ENCODE measurements at regions not wholly inside any gene's neighbourhood (a gene's known extent, or its start where the extent isn't known, plus 50 kb on each side); places are given as distances from the start of the nearest gene placed in this dataset.
"Not testable (repeated sequence)": the region's sequence is repeated elsewhere in the genome, so short reads cannot be mapped to it uniquely, and the experiment has no call there.

DNA sequence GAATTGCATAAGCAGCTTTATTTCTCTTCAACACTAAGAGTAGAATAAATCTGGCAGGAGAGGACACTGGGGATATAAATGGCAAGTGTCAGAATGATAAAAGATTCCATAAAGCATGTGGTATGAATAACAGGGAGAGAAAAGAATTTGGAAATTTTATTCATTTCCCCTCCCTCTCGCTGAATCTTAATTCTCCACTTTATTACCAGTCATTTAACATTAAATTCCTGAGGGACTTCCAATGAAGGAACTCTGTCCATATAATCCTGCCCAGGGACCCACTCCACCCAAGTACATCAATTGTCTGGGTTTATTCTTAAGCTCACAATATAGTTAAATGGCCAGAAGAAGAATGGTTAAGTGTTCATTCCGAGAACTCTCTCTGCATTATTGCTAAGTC, 197.7 kb upstream of the MGAT5 start:
- H3K27me3 ChIP-seq (ENCODE audit: low read depth, low read length), result peaks cover 11% of the 10 kb centered on the region; the same call in 1 of the 2 replicates
- no peak overlapping the region for H3K4me3 ChIP-seq (ENCODE audit: low read length)
- no peak overlapping the region for H3K27ac ChIP-seq (ENCODE audit: low read length)
- no peak overlapping the region for H3K9ac ChIP-seq (ENCODE audit: low read length)
- no peak overlapping the region for H3K4me2 ChIP-seq (ENCODE audit: low read length)
- no peaks in the 10 kb centered on the region for H4K20me1 ChIP-seq (ENCODE audit: insufficient read depth, low read length)
- H3K79me2 ChIP-seq (ENCODE audit: low read length), result no peaks in the 10 kb centered on the region
- no peaks in the 10 kb centered on the region for H3K9me3 ChIP-seq (ENCODE audit: insufficient read depth, low read length)
- no peaks in the 10 kb centered on the region for H3K36me3 ChIP-seq (replicated peaks; ENCODE audit: low read depth, low read length)
- no peak overlapping the region for H2AFZ ChIP-seq (ENCODE audit: low read depth, low read length)
- H3K4me1 ChIP-seq (ENCODE audit: low read length), result peaks cover 4% of the 10 kb centered on the region; the same call in 1 of the 2 replicates
- TF ChIP-seq, protein P1, sequence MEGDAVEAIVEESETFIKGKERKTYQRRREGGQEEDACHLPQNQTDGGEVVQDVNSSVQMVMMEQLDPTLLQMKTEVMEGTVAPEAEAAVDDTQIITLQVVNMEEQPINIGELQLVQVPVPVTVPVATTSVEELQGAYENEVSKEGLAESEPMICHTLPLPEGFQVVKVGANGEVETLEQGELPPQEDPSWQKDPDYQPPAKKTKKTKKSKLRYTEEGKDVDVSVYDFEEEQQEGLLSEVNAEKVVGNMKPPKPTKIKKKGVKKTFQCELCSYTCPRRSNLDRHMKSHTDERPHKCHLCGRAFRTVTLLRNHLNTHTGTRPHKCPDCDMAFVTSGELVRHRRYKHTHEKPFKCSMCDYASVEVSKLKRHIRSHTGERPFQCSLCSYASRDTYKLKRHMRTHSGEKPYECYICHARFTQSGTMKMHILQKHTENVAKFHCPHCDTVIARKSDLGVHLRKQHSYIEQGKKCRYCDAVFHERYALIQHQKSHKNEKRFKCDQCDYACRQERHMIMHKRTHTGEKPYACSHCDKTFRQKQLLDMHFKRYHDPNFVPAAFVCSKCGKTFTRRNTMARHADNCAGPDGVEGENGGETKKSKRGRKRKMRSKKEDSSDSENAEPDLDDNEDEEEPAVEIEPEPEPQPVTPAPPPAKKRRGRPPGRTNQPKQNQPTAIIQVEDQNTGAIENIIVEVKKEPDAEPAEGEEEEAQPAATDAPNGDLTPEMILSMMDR (IDR thresholded peaks at IDR 0.05; ENCODE audit: low read depth, low read length), result no peak
- TF ChIP-seq EZH2phosphoT487 (IDR thresholded peaks at IDR 0.05; ENCODE audit: low read depth), result no peak

DNA sequence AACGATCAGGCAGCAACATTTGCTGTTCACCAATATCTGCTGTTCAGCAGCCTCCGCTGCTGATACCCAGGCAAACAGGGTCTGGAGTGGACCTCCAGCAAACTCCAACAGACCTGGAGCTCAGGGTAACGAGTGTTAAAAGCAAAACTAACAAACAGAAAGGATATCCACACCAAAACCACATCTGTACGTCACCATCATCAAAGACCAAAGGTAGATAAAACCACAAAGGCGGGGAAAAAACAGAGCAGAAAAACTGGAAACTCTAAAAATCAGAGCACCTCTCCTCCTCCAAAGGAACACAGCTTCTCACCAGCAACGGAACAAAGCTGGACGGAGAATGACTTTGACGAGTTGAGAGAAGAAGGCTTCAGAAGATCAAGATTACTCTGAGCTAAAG, 192.8 kb upstream of the MGAT5 start:
- not testable (repeated sequence) for H3K36me3 ChIP-seq (replicated peaks; ENCODE audit: low read depth, low read length); H2AFZ ChIP-seq (ENCODE audit: low read depth, low read length); H3K79me2 ChIP-seq (ENCODE audit: low read length); H3K27ac ChIP-seq (ENCODE audit: low read length); H3K9me3 ChIP-seq (ENCODE audit: insufficient read depth, low read length); H3K4me3 ChIP-seq (ENCODE audit: low read length); H3K9ac ChIP-seq (ENCODE audit: low read length); H3K4me2 ChIP-seq (ENCODE audit: low read length); H3K4me1 ChIP-seq (ENCODE audit: low read length); H3K27me3 ChIP-seq (ENCODE audit: low read depth, low read length); H4K20me1 ChIP-seq (ENCODE audit: insufficient read depth, low read length)

DNA sequence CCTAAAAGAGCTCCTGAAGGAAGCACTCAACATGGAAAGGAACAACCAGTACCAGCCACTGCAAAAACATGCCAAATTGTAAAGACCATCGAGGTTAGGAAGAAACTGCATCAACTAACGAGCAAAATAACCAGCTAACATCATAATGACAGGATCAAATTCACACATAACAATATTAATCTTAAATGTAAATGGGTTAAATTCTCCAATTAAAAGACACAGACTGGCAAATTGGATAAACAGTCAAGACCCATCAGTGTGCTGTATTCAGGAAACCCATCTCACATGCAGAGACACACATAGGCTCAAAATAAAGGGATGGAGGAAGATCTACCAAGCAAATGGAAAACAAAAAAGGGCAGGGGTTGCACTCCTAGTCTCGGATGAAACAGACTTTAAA, 191.6 kb upstream of the MGAT5 start:
- not testable (repeated sequence) for H3K4me1 ChIP-seq (ENCODE audit: low read length); H3K9me3 ChIP-seq (ENCODE audit: insufficient read depth, low read length); H3K27ac ChIP-seq (ENCODE audit: low read length); H3K36me3 ChIP-seq (replicated peaks; ENCODE audit: low read depth, low read length); H3K9ac ChIP-seq (ENCODE audit: low read length); H3K4me3 ChIP-seq (ENCODE audit: low read length); H3K79me2 ChIP-seq (ENCODE audit: low read length); H2AFZ ChIP-seq (ENCODE audit: low read depth, low read length); H4K20me1 ChIP-seq (ENCODE audit: insufficient read depth, low read length); H3K27me3 ChIP-seq (ENCODE audit: low read depth, low read length); H3K4me2 ChIP-seq (ENCODE audit: low read length)

DNA sequence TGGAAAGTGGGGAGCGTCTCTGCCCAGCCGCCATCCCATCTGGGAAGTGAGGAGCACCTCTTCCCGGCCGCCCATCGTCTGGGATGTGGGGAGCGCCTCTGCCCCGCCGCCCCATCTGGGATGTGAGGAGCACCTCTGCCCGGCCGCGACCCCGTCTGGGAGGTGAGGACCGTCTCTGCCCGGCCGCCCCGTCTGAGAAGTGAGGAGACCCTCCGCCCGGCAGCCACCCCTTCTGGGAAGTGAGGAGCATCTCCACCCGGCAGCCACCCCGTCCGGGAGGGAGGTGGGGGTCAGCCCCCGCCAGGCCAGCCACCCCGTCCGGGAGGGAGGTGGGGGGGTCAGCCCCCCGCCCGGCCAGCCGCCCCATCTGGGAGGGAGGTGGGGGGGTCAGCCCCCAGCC, 190.0 kb upstream of the MGAT5 start:
- not testable (repeated sequence) for H3K4me3 ChIP-seq (ENCODE audit: low read length); H3K4me1 ChIP-seq (ENCODE audit: low read length); H3K9me3 ChIP-seq (ENCODE audit: insufficient read depth, low read length)

DNA sequence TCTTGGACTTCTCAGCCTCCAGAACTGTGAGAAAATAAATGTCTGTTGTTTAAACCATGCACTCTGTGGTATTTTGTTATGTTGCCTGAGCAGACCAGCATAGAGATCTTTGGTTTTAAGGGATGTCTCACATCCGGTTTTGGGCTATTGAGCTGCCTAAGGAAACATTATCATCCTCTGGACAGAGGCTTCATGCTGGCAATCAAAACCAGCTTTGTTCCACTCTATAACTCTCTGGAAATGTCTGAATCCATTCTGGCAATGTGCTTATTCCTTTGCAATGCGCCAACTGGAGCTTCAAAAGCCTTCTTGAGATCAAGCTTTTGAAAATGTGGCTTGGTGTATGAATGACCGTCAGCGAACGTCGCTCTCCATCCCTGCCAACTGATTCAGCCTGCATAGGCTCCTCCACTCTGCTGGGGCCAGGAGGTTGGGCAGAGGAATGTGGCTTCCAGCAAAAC, 183.6 kb upstream of the MGAT5 start:
- no peaks in the 10 kb centered on the region for H3K79me2 ChIP-seq (ENCODE audit: low read length)
- no peaks in the 10 kb centered on the region for H3K9me3 ChIP-seq (ENCODE audit: insufficient read depth, low read length)
- TF ChIP-seq EZH2phosphoT487 (IDR thresholded peaks at IDR 0.05; ENCODE audit: low read depth), result no peak
- TF ChIP-seq, protein P1 (IDR thresholded peaks at IDR 0.05; ENCODE audit: low read depth, low read length), result no peak
- no peaks in the 10 kb centered on the region for H4K20me1 ChIP-seq (ENCODE audit: insufficient read depth, low read length)
- no peaks in the 10 kb centered on the region for H3K36me3 ChIP-seq (replicated peaks; ENCODE audit: low read depth, low read length)
- no peak overlapping the region for H2AFZ ChIP-seq (ENCODE audit: low read depth, low read length)
- H3K9ac ChIP-seq (ENCODE audit: low read length), result no peak overlapping the region
- H3K4me3 ChIP-seq (ENCODE audit: low read length), result no peak overlapping the region
- H3K27me3 ChIP-seq (ENCODE audit: low read depth, low read length), result no peaks in the 10 kb centered on the region
- no peaks in the 10 kb centered on the region for H3K4me1 ChIP-seq (ENCODE audit: low read length)
- no peak overlapping the region for H3K4me2 ChIP-seq (ENCODE audit: low read length)
- H3K27ac ChIP-seq (ENCODE audit: low read length), result no peak overlapping the region

More for the DNA sequence above, 190.0 kb upstream of the MGAT5 start:
- H3K79me2 ChIP-seq (ENCODE audit: low read length); H3K27me3 ChIP-seq (ENCODE audit: low read depth, low read length); H2AFZ ChIP-seq (ENCODE audit: low read depth, low read length); H3K4me2 ChIP-seq (ENCODE audit: low read length); H3K27ac ChIP-seq (ENCODE audit: low read length); H3K9ac ChIP-seq (ENCODE audit: low read length); H4K20me1 ChIP-seq (ENCODE audit: insufficient read depth, low read length); H3K36me3 ChIP-seq (replicated peaks; ENCODE audit: low read depth, low read length): not testable (repeated sequence)

Measured in OCI-LY3 (cell line).